NT2/D1 (cell line): ENCODE measurements at regions not wholly inside any gene's neighbourhood (a gene's known extent, or its start where the extent isn't known, plus 50 kb on each side); places are given as distances from the start of the nearest gene placed in this dataset.

Experiments used
- SUZ12 ChIP-seq: IDR thresholded peaks from 2 replicates; pipeline ENCODE4 v1.6.1; 2011; ENCODE audit not compliant: insufficient read length, insufficient read depth; ENCODE audit errors: extremely low read depth
- YY1 ChIP-seq: IDR thresholded peaks from 2 replicates; pipeline ENCODE4 v1.6.1; 2011; ENCODE audit not compliant: insufficient read length, insufficient read depth
- ZNF274 ChIP-seq: IDR thresholded peaks from 2 replicates; pipeline ENCODE4 v1.6.1; 2011; ENCODE audit warnings: mild to moderate bottlenecking, low read depth, low read length

DNA sequence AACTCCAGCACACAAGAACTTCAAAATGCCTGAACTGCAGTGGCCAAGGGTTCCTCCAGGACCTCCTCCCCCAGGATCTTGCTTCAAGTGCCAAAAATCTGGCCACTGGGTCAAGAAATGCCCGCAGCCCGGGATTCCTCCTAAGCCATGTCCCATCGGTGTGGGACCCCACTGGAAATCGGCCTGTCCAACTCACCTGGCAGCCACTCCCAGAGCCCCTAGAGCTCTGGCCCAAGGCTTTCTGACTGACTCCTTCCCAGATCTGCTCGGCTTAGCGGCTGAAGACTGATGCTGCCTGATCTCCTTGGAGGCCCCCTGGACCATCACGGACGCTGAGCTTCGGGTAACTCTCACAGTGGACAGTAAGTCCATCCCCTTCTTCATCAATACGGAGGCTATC lies 306.4 kb downstream of the RBM43 start:
- TF ChIP-seq ZNF274 (no peak), SUZ12 (no peak), YY1 (no peak)
